Heart right ventricle (tissue), 16 donors: ENCODE measurements at regions not wholly inside any gene's neighbourhood (a gene's known extent, or its start where the extent isn't known, plus 50 kb on each side); places are given as distances from the start of the nearest gene placed in this dataset.

Source experiments
- ATAC-seq, 8 donors: fragments of 200-7000 bp; cut with Tn5 transposase; one replicate each; pipeline ENCODE4 v1.9.1; 2020; ENCODE audit warnings: mild to moderate bottlenecking in 8 of 8, moderate library complexity in 8 of 8, moderate number of reproducible peaks in 1 of 8
- DNase-seq, 2 donors: peaks; one replicate each; pipeline ENCODE4 v3.0.0-alpha.2; 2020
- H3K27ac ChIP-seq, 10 donors: fragments of 200-600 bp; sonication (generic) in 2 of 10; one replicate each; pipeline versions ENCODE4 v1.5.0 to v1.8.0; 2020 to 2022; ENCODE audit warnings: mild to moderate bottlenecking in 3 of 10
- H3K27me3 ChIP-seq, 7 donors: fragments of 200-600 bp; one replicate each; pipeline ENCODE4 v1.8.0; 2021 to 2022; ENCODE audit warnings: mild to moderate bottlenecking in 2 of 7
- H3K36me3 ChIP-seq, 9 donors: fragments of 200-600 bp; sonication (generic) in 1 of 9; one replicate each; pipeline versions ENCODE4 v1.5.0 to v1.8.0; 2020 to 2022; ENCODE audit warnings: mild to moderate bottlenecking in 2 of 9
- H3K4me1 ChIP-seq, 9 donors: fragments of 200-600 bp; sonication (generic) in 1 of 9; one replicate each; pipeline versions ENCODE4 v1.5.0 to v1.8.0; 2020 to 2022; ENCODE audit warnings: mild to moderate bottlenecking in 4 of 9
- H3K4me3 ChIP-seq, 10 donors: fragments of 200-600 bp; sonication (generic) in 2 of 10; one replicate each; pipeline versions ENCODE4 v1.5.0 to v1.8.0; 2020 to 2022; ENCODE audit warnings: mild to moderate bottlenecking in 7 of 10, moderate library complexity in 2 of 10
- H3K9me3 ChIP-seq, 11 donors: fragments of 200-600 bp in 10 of 11; sonication (generic) in 2 of 11; one replicate each; pipeline versions ENCODE4 v1.5.0 to v1.8.0; 2013 to 2022; ENCODE audit warnings: mild to moderate bottlenecking in 2 of 11, control low read depth in 1 of 11, moderate library complexity in 1 of 11
- CTCF ChIP-seq, 9 donors: fragments of 200-600 bp; sonication (generic) in 2 of 9; IDR thresholded peaks; one replicate each; pipeline versions ENCODE4 v1.5.0 to v1.8.0; 2021 to 2022; ENCODE audit warnings: antibody characterized with exemption in 9 of 9, mild to moderate bottlenecking in 5 of 9, moderate library complexity in 1 of 9
- WGBS, 2 donors: extraction: QIAGEN DNeasy Blood & Tissue Kit; methylation state at CpG; one replicate each; pipeline ENCODE4 v1.1.7; 2013; ENCODE audit warnings: inconsistent platforms in 1 of 2; 5-methylcytosine and 5-hydroxymethylcytosine counted together
- intact Hi-C, 10 donors: fragments of 100-400 bp; cut with DNase I; formaldehyde crosslinking; loops; one replicate each; pipeline versions ENCODE4 v1.11.1 to v1.14.2; 2022
- donor health status: Arrhythmogenic right ventricular cardiomyopathy.
- donor health status: ischemic (EF 13 %, LVEDD 7.1; RV severe dilation, severe dysfunction).
- donor health status: healthy with polysubstance abuse.
- donor health status: DM: no; HTN: yes; CAD: no.
- donor health status: DM: no; HTN: no; CAD: no.
- donor health status: ischemic (EF 25% LVEDD 6.9; RV normal size, moderate dysfunction).
- donor health status: ischemic (EF 25% LVEDD 5.7; RV mildly dilated, moderate dysfunction).
- donor health status: healthy.
- donor health status: DM: yes; HTN: yes; CAD: no.
- donor health status: Ischemic cardiomyopathy.
- donor health status: ischemic (EF 35%, LVEDD 5.7; RV mildly dilated, moderate dysfunction).
- donor health status: nonischemic (EF 11% LVEDD 7.7; RV severe dilation, severe dysfunction).
- donor health status: DM: yes; HTN: yes; CAD: no.
- donor health status: PGD.
- donor health status: ischemic (EF 29% LVEDD 5.4; RV normal size, mild dysfunction).
- donor health status: nonischemic (EF 23%, LVEDD 6.1; RV moderate dilation, normal function).

- DNase-seq (no peak), ATAC-seq (no peak)
- intact Hi-C loops, result loop anchor here in 1 of 10 donors (2.0 kb wide), 1 partner anchor 35 kb away; no protein-coding TSS in a partner anchor
- Histone ChIP-seq H3K36me3 (no peaks in the 10 kb centered on the region), H3K27ac (peak overlapping the region in 2 of 10 donors; percentile 67 to 84), H3K9me3 (no peaks in the 10 kb centered on the region), H3K4me1 (peaks cover 0 to 40% (median 7%) of the 10 kb centered on the region in 9 donors), H3K4me3 (no peak overlapping the region), H3K27me3 (no peaks in the 10 kb centered on the region)
- WGBS, 2 donors, result 76 to 83% methylated on average over 5 of the region's 5 CpGs
- no peak for TF ChIP-seq CTCF (IDR thresholded peaks at IDR 0.05)
These were observed 86.8 kb downstream of the EDNRB start for GRCh38 chr13:77831866-77832265.

- Histone ChIP-seq H3K27ac (no peak overlapping the region), H3K27me3 (no peaks in the 10 kb centered on the region), H3K4me1 (peaks cover 0 to 31% (median 7%) of the 10 kb centered on the region in 9 donors), H3K36me3 (no peaks in the 10 kb centered on the region), H3K9me3 (no peaks in the 10 kb centered on the region), H3K4me3 (no peak overlapping the region)
- DNase-seq (no peak), ATAC-seq (no peak)
- no peak for TF ChIP-seq CTCF (IDR thresholded peaks at IDR 0.05)
- intact Hi-C loops, result loop anchor here in 1 of 10 donors (2.0 kb wide), 1 partner anchor 33 kb away; no protein-coding TSS in a partner anchor
These were observed 88.7 kb downstream of the EDNRB start for GRCh38 chr13:77829963-77830362.

- TF ChIP-seq CTCF (IDR thresholded peaks at IDR 0.05), result no peak
- no peaks in the 10 kb centered on the region for H3K27me3 ChIP-seq
- H3K27ac ChIP-seq, result no peak overlapping the region
- no peak overlapping the region for H3K4me3 ChIP-seq
- intact Hi-C loops, result no loop called here
- H3K4me1 ChIP-seq, result peaks cover 0 to 24% (median 7%) of the 10 kb centered on the region in 9 donors
- ATAC-seq (no peak), DNase-seq (no peak)
- H3K9me3 ChIP-seq, result no peaks in the 10 kb centered on the region
- no peaks in the 10 kb centered on the region for H3K36me3 ChIP-seq
These were observed 89.8 kb downstream of the EDNRB start for GRCh38 chr13:77828799-77829198.

- H3K27ac ChIP-seq, result no peak overlapping the region
- WGBS, 2 donors, result 64 to 67% methylated on average over 5 of the region's 5 CpGs
- ATAC-seq, result no peak
- peaks cover 0 to 11% (median 0%) of the 10 kb centered on the region in 9 donors for H3K4me1 ChIP-seq
- no peaks in the 10 kb centered on the region for H3K9me3 ChIP-seq
- intact Hi-C loops, result no loop called here
- no peaks in the 10 kb centered on the region for H3K27me3 ChIP-seq
- no peak for TF ChIP-seq CTCF (IDR thresholded peaks at IDR 0.05)
- H3K4me3 ChIP-seq, result no peak overlapping the region
- H3K36me3 ChIP-seq, result no peaks in the 10 kb centered on the region
- DNase-seq, result peak in 1 of 2 donors; percentile 10
These were observed 91.3 kb downstream of the EDNRB start for GRCh38 chr13:77827332-77827731.
